HG03432 (cell line): ENCODE measurements at regions not wholly inside any gene's neighbourhood (a gene's known extent, or its start where the extent isn't known, plus 50 kb on each side); places are given as distances from the start of the nearest gene placed in this dataset.

Experiments used
- ATAC-seq: cut with Tn5 transposase; IDR thresholded peaks from one replicate; pipeline ENCODE4 v1.9.1; 2021; ENCODE audit warnings: mild to moderate bottlenecking, moderate library complexity; ENCODE audit not compliant: unreplicated experiment

DNA sequence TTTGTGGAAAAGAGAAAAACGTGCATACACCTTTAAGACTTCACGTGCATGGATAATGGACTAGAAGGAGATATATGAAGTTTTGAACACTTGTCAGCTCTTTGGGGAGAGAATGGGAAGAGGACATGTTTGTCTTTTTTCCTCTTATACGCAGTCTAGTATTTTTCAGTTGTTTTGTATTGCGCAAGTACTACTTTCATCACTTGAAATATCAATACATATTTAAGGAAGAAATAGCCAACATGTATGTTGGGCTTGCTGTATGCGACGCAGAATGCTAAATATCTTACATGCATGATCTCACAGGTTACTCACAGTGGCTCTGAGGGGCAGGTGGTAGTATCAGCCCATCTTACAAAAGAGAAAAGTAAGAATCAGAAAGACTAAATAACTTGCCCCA lies 176.5 kb upstream of the RUNX1 start:
- ATAC-seq: no peak

DNA sequence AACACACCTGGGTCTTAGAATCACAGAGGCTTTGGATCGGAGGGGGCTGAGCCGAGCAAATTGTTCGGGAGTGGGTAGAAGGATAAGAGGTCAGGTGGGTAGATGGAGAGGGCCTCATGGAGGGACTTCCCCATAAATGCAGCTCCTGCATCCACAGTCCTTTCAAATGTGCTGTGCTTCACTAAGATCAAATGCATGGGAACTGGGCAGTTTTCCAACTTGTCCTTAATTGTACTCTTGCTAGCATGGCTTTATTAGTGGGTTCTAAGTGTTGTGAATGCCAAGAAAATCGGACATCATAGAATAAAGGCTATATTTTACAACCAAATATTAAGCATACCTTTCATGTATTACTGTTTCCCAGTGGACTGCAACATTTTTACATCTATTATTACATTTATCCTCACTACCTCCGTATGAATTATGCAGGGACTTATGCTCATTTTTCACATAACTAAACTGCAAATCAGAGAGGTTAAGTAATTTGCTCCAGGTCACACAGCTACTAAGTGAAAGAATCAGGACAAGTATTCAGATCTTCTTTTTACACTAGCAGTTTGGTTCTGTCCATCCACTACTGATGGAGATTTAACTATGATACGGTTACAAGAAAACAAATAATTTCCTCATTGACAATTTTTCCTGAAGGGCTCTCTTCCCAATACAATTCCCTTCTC lies 174.5 kb upstream of the RUNX1 start:
- no peak for ATAC-seq

DNA sequence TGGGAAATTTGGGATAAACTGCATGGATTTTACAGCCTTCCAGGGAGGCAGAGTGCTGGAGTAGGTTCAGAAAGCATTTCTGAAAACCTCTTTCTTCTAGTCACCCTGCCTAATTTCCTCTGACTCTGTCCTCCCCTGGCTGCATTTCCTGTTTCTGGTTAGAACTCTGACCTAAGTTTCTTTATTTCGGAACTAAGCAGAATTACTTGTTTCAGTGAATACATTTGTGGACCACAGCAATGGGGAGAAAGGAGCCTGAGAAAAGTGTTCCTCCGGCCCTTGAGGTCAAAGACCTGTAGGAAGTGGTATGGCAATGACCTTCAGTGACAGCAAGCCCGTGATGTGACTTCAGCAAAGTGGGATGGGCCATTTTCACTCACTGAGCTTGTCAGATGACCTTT lies 173.4 kb upstream of the RUNX1 start:
- peak; percentile 57 for ATAC-seq

DNA sequence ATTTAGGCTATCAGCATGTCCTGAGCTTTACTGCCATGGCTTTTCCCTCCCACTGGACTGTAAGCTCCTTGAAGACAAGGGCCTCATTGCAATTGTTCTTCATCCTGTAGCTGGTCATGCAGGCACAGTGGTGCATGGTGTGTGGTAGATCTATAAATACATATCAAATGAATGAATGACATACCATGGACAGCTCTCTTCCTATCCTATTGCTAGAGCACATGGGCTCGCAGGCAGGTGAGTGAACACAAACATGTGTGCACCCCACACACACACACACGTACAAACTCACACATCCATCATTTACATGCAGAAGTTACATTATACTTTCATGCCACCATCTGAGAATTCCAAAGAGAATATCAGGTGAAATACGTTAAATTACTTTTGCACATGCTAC lies 172.9 kb upstream of the RUNX1 start:
- no peak for ATAC-seq

DNA sequence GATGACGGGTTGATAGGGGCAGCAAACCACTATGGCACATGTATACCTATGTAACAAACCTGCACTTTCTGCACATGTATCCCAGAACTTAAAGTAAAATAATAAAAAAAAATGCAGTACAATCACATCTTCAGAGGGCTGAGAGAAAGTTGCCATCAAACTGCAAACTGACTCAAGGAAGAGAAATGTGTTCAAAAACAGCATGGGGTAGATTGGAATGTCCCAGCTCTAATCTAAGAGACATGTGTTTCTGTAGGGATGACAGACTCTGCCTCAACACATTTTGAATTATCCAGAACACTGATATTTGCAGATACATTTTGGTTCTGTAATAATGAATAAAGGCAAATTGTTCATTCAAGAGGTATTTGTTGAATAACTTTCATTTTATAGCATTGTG lies 171.2 kb upstream of the RUNX1 start:
- no peak for ATAC-seq

DNA sequence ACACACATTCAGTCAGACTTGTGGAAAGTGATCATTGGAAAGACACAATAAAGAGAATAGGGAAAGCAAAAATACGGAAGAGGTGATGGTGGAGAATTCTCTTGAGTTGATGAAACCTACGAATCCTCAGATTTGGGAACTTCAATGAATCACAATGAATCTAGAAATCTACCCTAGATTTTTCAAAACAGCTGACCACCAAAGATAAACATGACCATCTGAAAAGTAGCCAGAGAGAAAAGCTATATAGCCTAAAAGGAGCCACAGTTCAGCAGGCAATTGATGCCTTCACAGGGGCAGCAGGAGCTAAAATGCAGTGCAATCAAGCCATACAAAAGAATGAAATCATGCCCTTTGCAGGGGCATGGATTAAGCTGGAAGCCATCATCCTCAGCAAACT lies 170.6 kb upstream of the RUNX1 start:
- ATAC-seq: no peak

DNA sequence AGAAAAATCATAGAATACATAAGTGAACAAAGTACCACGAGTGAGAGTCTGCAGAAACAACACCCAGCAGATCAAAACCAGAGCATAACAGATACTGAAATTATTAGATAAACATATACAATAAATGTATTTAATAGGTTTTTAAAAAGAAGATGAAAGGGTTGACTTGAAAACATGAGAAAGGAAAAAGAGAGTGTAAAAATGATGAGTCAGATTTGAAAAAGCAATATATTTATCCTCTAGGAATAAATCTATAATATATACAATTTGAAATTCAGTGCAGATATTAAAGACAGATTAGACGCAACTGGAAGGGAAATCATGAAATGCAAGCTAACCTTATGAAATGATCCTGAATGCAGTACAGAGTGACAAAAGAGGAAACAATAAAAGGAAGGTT lies 170.2 kb upstream of the RUNX1 start:
- ATAC-seq: no peak

DNA sequence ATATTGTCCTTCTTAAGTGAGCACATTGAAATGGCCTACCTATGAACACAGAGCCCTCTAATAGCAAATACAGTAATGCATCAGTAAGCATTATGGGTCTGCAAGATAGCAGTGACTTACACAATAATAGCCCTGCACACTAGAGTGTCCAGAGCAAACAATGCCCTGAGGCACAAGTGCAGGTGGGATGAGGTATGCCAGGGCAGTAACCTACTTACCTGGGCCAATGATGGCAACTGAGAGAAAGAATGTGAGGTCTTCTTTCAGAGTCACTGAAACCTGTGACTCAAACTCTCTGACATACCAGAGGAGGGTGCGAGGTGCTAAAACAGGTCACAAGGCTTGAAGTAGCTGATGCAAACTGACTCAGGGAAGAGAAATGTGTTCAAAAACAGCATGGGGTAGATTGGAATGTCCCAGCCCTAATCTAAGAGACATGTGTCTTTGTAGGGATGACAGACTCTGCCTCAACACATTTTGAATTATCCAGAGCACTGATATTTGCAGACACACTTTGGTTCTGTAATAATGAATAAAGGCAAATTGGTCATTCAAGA lies 168.5 kb upstream of the RUNX1 start:
- ATAC-seq: no peak

DNA sequence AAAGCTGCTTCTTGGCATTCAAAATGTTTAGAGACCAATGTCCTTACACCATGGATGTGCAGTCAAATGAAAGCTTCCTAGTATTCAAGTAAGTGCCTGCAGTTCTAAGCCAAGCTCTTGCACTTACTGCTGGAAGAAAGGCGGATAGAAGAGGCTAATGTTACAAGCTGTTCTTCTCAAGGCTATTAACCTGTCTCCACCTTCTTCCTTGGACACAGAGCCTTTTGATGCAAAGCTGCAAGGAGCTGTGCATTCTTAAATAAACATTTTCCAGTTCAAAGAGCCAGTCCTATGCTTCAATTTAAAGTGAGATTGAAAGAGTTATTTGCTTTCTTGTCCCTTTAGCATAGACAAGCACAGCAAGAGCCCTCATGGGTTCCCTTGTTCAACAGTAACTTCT lies 167.9 kb upstream of the RUNX1 start:
- ATAC-seq: no peak

DNA sequence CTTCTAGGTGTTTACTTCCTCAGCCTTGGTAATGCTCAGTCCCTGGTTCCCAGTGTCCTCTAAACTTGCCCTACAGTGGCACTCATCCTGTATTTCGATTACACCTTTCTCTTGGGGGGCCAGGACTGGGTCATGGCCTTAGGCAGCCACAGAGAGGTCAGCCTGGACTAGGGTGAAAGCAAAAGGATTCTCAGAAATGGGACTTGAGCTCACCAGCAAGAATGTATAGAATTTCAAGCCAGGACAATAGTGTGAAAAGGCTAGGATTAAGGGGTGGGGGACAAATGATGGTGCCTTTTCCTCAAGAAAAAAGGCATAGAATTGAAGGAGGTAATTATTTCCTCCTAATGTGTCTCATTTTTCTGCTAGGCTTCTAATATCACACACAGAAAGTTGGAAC lies 166.8 kb upstream of the RUNX1 start:
- no peak for ATAC-seq

DNA sequence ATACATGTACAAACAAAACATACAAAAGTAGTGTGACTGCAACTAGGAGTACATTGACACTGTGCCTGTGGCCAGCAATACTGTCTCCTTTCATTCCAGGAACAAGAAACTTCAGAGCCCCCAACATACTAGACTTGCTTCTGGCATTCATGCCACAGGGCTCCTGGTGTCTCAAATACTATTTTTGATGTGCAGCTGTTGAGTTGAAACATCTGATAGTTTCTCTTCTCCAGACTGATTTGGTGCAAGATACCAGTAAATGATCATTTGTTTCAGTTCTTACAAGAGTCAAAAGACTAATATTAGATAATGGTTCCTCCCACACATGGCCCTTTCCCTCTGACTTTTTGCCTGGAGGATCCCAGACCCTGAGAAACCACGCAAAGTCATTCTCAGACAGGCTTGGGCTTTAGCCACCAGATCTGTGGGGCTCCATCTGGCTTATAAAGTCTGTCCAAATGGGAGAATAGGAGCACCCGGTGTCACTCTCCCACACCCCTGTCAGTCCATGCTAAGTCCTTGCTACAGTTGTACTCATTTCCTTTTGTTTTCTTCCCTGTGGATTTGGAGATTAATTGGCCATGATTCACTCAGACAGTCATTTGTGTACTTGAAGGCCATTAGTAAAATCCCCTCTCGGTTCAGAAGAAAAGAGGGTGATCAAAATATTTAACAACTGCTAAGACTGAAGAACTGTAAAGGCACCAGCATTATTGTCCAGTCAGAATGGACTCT lies 163.5 kb upstream of the RUNX1 start:
- ATAC-seq: no peak

DNA sequence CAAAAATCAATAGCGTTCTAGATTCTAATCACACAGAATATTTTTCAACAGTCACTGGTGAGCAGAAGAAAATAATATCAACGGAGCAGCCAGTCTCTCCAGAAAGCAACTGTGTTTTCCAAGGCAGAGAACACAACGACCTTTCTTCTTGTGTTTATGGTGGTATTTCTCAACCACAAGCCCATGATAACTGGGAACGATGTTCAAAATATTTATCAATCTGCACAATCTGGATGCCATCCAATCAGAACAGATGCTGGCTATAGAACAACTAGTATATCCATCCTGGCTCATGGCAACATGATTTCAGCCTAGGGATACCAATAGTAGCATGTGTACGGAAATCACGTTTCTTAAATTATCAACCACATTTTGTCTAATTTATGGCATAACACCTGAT lies 162.7 kb upstream of the RUNX1 start:
- no peak for ATAC-seq

DNA sequence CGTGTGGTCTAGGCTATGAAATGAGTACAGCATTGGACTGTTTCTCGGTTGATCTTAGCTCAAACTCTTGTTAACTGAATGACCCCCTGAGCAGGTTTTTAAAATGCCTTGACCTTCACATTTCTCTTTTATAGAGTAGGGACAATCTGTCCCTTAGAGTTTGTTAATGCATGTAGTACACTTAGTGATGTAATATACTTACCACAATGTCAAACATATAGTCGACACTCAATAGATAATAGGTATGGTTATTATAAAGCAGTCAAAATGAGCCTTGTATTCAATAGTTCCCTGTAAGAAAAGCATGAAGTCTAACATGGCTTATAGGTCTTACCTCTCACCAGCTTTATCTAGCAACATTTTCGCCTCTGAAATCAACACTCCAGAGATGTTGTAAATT lies 161.0 kb upstream of the RUNX1 start:
- no peak for ATAC-seq

DNA sequence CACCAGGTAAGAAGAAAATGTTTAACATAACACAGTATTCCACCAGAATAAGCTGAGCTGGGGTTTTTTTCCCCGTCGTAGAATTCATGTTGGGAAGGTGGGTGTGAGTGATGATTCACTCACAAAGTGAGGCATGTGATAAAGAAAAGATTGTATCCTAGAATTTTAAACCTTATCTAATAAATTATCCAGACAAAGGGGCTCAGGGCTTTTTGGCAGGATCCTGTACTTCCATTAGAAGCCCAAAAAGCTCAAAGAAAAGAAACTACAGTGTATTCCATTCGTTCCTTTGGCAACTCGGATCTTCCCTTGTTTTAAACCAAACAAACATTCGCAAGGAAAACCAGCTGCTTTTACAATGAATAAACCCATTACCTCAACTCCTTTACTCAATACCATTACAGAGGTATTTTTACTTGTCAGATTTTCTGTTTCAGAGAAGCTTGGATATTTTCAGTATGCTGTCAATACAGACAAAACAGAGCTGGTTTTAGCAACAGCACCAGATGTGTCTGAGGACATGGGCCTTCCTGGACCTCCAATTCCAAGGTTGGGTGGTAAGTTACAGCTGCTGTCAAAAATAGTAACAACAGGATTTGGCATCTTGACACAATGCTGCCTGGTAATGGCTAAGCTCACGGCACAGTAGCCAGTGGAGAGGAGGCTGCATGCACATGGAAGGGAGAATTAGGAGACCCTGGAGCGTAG lies 159.9 kb upstream of the RUNX1 start:
- no peak for ATAC-seq

DNA sequence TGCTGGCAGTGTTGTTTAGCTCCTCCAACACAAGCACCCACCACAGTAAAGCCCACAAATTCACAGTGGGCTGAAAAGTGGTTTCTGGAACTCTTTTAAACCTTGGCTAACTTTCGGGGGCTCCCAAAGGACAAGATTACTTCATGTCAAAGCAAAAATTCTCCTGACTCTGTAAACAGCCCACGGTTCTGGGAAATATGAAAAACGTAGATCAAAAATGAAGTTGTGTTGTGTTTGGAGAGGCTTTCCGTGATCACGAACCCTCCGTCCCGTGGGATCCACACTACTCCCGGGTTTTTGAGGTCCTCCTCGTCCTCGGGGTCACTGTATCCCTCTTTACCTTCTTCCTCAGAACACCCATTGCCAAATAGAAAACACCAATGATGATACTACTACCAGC lies 159.0 kb upstream of the RUNX1 start:
- ATAC-seq: no peak

DNA sequence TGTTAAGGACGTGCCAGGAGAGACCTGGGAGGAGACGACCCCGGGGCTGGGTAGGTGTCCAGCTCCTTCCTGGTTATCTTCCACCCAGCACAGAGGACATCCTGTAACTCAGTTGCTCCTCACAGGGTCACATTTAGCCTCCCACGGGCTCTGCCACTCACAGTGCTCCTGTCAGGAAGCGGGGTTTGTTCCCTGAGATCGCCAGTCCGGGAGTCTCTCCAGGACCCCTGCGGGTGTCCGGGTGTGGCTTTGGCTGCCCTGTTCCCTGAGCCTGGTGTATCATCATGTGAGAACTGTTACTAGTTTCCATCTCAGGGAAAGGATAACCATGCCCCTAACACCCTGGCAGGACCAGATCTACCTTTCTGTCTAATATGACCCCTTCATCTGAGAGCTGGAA lies 158.2 kb upstream of the RUNX1 start:
- ATAC-seq: no peak

DNA sequence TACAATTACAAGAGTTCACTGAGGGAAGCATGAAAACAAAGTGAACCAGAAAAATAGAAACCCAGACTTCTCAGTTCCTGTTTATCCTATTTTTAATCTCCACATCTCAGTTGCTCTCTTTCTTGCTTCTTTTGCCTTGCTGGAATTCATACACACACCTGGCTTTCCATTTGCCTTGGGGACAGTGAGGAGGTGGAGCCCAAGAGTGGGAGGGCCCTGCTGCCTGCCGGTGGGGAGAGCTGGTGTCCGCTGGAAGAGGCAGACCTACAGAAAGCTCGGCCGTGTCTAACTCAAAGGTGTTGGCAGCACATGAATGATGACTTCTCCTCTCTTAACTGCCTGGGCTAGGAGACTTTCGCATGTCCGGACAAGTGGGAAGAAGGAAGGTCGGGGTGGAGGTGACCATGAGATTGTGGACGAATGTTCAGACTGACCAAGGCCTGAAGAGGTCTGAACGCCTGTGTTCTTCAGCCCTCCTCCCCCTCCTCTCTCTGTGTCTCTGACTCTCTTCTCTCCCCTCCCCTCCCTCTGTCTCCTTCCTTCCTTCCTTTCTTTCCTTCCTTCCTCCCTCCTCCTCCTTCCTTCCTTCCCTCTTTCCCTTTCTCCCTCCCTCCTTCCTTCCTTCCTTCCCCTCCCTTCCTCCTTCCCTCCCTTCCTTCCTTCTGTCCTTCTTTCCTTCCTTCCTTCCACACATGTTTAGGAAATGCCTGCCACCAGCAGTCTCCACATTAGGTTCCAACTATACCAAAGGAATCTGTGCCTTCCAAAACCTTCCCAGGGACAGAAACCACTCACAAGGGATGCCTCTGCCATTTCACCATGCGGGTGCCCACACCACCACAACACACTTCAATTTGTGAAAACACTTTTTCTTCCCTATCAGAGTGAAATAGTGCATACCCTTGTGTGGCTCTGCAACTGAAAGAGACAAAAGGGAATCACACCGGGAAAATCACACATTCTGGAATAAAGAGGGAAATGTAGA lies 157.3 kb upstream of the RUNX1 start:
- peak; percentile 52 for ATAC-seq

DNA sequence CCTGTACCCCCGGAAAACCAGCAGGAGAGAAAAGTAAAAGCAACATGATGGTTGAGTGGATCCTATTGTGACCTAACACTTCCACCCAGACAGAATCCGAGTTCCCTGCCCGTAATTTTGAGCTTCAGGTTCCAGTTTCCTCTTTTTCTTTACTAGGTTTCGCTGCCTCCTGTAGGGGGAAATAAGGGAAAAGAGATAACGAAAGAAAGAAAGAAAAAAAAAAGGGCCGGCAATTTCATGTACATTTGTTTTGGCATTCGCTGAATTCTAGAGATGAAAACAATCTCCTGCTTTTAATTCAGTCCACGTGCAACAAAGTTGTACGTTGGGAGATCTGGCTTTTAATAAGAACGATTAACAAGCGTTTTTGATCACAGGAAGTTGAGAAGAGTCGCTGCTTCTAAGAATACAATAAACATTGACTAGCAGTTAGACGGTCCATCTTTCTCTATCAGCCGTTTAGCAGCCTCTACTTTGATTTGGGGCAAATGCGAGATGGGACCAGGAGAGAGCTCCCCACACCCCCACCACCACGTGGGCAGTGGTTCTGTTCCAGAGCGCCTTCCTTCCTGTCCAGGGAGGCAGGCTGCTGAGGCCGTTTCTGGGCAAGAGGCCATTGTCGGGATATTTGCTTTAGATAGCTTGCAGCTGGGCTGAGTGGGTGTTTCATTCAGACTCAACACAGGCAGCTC lies 155.9 kb upstream of the RUNX1 start:
- no peak for ATAC-seq

DNA sequence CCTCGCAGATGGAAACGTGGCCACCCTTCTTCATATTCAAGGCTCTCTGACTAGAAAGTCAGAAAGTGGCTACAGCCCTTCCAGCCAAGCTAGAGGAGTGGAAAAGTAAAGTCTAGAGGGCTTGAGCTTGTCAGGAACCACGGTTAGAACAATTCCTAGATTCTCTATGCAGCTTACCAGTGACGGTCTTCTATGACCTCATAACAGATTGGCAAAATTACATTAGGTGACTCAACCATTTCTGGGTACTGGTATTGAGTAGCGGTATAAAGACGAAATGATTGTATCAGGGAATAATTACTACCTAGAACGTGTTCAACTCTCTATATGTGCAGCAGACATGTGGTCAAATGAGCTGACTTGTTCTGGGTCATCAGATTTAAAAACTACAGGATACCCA lies 155.0 kb upstream of the RUNX1 start:
- no peak for ATAC-seq
